ENCODE measurements at regions not wholly inside any gene's neighbourhood (a gene's known extent, or its start where the extent isn't known, plus 50 kb on each side); places are given as distances from the start of the nearest gene placed in this dataset.

DNA sequence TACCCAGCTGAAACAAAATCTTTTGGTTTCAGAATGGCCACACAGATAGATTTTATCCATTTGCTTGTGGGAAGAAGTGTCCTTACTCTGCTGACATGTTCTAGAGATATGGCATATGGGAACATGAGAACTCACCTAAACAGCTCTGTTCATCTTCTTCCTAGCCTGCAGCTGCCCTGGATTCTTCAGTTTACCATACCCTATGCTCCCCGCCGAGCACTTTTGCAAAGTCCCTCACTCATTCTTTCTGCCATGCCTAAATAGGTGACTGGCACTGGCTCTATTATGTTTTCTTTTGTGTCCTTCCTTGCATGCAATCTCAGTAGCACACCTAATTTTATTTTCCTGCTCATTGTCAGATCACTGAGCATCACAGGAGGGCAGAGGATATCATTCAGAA lies 293.7 kb upstream of the RSPO3 start:
- in situ Hi-C loops (cut with HindIII; ENCODE audit: low pct_unique_long_range_greater_than_20kb, low sequenced_read_pairs) = no loop called here
- no peak for DNase-seq (ENCODE audit: low read depth in 1 of 2, low spot score in 1 of 2)
- no peak for TF ChIP-seq JUND (IDR thresholded peaks at IDR 0.05; ENCODE audit: low read depth)

DNA sequence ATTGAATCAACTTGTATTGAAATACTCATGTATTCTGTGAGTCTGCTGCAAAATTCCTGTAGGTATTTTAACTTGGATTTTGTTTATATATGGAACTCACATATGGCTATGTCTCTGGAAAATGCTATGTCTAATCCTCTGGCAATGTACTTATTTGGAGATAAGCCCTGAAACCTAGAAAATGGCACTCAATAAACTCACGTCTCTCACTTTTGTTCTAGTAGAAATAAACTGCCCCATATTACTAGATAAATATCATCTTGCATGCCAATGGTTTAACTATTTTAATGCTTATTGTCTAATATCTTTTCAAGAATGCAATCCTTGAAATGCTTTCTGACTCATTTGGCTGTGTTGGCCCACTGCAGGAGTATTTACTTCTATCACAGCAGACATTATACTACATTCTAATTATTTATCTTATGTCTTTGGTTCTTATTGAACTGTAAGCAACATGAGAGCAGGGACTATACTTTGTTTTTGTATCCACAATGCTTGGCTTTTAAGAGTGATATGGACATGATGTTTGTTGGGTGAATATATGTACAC lies 292.2 kb upstream of the RSPO3 start:
- TF ChIP-seq JUND (IDR thresholded peaks at IDR 0.05; ENCODE audit: low read depth) = no peak
- in situ Hi-C loops (cut with HindIII; ENCODE audit: low pct_unique_long_range_greater_than_20kb, low sequenced_read_pairs) = no loop called here
- DNase-seq (ENCODE audit: low read depth in 1 of 2, low spot score in 1 of 2) = no peak

DNA sequence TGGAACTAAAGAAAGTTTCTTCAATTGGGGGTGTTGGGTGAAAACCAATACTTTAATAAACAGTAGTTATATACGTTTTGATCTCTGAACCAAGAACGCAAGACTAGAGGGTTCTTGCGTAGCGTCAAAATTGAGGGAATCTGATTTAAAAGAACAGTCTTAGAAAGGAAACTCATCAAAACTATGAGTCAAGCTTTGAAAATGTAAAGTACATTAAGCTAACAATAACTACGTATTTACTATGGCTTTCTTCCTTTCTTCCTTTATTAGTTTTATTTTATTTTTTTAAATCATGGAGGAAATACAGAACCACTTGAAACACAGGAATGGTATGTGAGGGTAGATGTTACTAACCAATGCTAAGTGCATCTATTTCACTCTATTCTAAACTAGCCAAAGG lies 287.0 kb upstream of the RSPO3 start:
- in situ Hi-C loops (cut with HindIII; ENCODE audit: low pct_unique_long_range_greater_than_20kb, low sequenced_read_pairs) = no loop called here
- no peak for DNase-seq (ENCODE audit: low read depth in 1 of 2, low spot score in 1 of 2)
- TF ChIP-seq JUND (IDR thresholded peaks at IDR 0.05; ENCODE audit: low read depth) = no peak

DNA sequence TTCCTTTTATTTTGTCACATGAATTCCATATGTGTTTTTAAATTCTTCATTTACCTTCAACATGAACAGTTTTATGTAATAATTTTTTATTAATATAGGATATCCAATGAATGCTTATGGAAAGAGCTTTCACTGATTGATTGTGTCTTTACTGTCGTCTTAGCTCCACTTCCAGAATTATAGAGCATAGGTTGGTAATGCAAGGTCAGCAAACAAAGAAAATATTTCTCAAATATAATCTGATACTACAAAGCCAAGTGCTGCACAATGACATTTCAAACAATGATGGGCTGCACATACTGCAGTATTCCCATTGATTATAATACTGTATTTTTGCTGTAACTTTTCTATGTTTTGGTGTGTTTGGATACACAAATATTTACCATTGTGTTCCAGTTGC lies 275.7 kb upstream of the RSPO3 start:
- in situ Hi-C loops (cut with HindIII; ENCODE audit: low pct_unique_long_range_greater_than_20kb, low sequenced_read_pairs) = no loop called here
- no peak for DNase-seq (ENCODE audit: low read depth in 1 of 2, low spot score in 1 of 2)
- TF ChIP-seq JUND (IDR thresholded peaks at IDR 0.05; ENCODE audit: low read depth) = no peak

DNA sequence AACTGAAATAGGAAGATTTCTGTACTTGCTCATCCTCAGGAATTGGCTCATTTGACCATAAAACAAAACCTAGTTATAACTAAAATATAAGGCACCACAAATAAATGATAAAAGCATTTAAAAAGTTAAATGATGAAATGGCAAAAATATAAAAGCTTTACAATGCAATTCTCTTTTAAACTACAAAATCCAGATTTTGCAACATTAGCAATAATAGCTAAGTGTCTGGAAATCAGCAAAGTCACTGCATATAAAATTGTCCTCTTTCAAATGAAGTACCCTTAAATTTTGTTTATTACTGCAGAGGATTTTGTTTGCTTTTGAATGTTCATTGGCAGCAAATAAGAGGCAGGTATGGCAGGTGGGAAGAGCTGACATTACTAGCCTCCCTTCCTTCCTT lies 270.4 kb upstream of the RSPO3 start:
- TF ChIP-seq JUND (IDR thresholded peaks at IDR 0.05; ENCODE audit: low read depth) = no peak
- no peak for DNase-seq (ENCODE audit: low read depth in 1 of 2, low spot score in 1 of 2)
- in situ Hi-C loops (cut with HindIII; ENCODE audit: low pct_unique_long_range_greater_than_20kb, low sequenced_read_pairs) = no loop called here

DNA sequence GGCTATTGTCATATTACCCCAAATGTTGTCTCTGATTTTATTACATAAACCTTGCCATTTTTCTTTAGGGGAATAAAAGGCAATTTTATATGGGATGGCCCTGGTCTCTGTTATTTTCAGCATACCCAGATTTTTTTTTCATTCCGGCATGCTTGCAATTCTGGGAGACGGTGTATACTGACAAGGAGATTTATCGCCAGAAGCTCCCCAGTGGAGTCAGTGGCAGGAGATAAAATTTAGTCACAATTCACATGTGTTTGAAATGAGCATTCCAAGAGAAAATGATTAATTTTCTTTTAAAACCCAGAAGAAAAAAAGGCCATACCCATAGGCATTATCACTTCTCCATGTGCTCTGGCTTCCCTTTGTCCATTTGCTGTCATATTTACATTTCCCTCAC lies 250.8 kb upstream of the RSPO3 start:
- no peak for DNase-seq (ENCODE audit: low read depth in 1 of 2, low spot score in 1 of 2)
- in situ Hi-C loops (cut with HindIII; ENCODE audit: low pct_unique_long_range_greater_than_20kb, low sequenced_read_pairs) = no loop called here
- no peak for TF ChIP-seq JUND (IDR thresholded peaks at IDR 0.05; ENCODE audit: low read depth)

DNA sequence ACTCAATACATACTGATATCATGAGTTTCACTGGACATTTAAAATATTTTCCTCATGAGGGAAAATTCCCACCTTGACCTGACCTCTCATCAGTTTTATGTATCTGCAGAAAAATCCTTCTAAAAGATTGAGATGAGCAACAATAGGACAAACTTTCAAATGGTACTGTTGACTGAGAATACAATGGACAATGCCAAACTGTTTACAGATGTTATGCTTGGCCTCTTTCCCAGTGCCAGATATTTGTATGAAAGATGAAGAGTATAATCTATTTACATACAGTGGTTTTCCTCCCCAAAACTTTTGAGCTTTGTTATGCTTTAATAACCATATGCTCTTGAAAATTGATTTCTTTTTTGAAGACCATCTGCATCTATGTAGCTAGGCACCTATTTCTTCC lies 245.1 kb upstream of the RSPO3 start:
- DNase-seq (ENCODE audit: low read depth in 1 of 2, low spot score in 1 of 2) = no peak
- TF ChIP-seq JUND (IDR thresholded peaks at IDR 0.05; ENCODE audit: low read depth) = no peak
- in situ Hi-C loops (cut with HindIII; ENCODE audit: low pct_unique_long_range_greater_than_20kb, low sequenced_read_pairs) = no loop called here

DNA sequence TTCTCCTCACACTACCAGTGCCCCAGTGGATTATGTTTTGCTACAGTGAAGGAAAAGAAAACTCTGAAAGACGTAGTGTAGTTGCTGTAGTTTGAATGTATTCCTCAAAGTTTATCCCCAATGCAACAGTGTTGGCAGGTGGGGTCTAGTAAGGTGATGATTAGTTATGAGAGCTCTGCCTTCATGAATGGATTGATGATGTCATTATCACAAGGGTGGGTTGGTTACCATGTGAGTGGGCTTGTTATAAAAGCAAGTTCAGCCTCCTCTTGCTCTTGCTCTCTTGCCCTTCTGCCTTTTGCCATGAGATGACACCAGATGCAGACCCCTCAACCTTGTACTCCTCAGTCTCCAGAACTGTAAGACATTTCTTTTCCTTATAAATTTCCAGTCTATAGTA lies 244.7 kb upstream of the RSPO3 start:
- TF ChIP-seq JUND (IDR thresholded peaks at IDR 0.05; ENCODE audit: low read depth) = no peak
- DNase-seq (ENCODE audit: low read depth in 1 of 2, low spot score in 1 of 2) = no peak
- in situ Hi-C loops (cut with HindIII; ENCODE audit: low pct_unique_long_range_greater_than_20kb, low sequenced_read_pairs) = no loop called here

DNA sequence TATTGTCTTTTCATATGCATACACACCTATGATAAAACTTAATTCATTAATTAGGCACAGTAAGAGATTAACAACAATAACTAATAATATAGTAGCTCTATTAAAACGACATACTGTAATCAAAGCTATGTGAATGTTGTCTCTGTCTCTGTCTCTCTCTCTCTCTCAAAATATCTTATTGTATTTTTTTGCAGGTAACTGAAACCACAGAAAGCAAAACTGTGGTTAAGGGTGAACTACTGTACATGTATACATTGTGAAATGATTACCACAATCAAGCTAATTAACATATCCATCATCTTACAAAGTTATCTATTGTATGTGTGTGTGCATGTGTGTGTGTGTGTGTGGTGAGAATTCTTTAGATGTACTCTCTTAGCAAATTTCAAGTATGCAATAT lies 242.0 kb upstream of the RSPO3 start:
- no peak for TF ChIP-seq JUND (IDR thresholded peaks at IDR 0.05; ENCODE audit: low read depth)
- in situ Hi-C loops (cut with HindIII; ENCODE audit: low pct_unique_long_range_greater_than_20kb, low sequenced_read_pairs) = no loop called here
- DNase-seq (ENCODE audit: low read depth in 1 of 2, low spot score in 1 of 2) = no peak

DNA sequence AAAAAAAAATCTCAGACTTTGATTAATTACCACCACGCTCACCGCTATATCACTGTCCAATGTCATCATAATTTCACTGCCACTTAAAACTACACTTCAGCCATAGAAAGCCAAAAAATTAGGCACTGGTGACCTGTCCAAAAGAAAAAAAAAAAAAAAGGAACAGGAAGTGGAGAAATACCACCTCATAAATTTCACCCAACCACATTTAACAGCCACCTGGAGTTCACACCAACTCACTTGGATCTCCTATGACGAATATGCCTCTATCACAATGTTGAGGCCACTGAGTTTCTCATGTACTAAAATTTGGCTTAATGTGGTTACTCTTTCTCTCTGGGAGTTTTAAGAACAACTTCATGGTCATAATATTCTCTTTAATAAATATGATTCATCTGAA lies 237.5 kb upstream of the RSPO3 start:
- DNase-seq (ENCODE audit: low read depth in 1 of 2, low spot score in 1 of 2) = no peak
- in situ Hi-C loops (cut with HindIII; ENCODE audit: low pct_unique_long_range_greater_than_20kb, low sequenced_read_pairs) = no loop called here
- TF ChIP-seq JUND (IDR thresholded peaks at IDR 0.05; ENCODE audit: low read depth) = no peak

DNA sequence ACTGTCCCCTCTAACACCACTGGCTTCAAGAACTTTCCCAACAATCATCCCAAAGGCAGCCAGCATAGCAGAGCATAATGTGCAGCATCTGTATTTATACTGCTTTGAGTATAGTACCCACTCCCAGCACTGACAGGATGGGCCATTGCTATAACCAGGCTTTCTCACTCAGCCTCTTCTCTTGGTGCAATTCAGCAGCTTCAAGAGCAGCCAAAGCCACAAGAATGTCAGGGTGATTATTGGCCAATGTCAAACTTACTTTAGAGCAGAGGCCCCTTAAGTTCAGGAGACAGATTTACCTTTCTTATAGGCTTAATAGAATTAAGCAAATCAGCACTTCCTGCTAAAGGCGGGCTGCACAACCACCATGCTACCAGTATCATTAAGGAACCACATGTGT lies 232.4 kb upstream of the RSPO3 start:
- no peak for DNase-seq (ENCODE audit: low read depth in 1 of 2, low spot score in 1 of 2)
- in situ Hi-C loops (cut with HindIII; ENCODE audit: low pct_unique_long_range_greater_than_20kb, low sequenced_read_pairs) = no loop called here
- TF ChIP-seq JUND (IDR thresholded peaks at IDR 0.05; ENCODE audit: low read depth) = no peak

DNA sequence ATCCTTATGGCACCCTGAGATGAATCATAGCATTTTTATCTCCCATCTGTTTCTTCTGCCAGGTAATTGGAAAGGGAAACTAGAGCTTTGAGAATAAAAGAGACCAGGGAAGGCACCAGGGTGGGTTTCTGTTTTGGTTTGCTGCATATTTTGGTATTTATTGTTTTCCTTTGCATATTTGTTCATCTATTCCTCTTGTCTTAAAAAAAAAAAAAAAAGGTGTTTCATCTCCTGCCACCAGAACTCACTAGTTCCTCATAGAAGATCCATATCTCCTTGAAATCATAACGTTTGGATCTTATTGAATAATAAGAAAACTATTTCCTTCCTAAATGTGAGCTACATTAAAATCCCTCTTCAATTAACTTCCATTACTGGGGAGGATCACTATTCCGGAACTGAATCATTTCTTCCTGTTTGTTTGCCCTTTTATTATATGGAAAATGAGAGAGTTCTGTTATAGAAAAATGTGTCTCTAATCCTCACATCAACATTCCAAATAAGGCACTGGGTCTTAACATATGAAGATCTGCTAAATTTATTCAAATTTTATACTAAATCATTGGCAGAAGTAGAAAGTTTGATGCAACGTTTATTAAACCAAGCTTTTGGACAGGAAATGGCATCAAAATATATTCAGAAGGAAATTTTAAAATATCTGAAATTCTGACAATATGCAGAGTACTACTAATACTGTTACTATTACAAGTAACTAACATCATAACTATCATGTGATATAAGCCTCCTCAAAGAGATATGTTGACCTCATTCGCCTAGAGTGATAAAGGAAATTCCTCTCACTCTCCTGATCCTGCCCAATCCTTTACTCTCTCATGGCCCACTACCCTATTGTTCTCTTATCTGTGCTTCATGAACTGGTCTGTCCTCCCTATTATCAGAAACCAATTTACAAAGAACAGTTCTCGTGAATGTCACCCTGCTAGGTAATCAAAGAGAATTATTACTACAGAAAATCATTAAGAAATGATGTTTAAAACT lies 229.4 kb upstream of the RSPO3 start:
- in situ Hi-C loops (cut with HindIII; ENCODE audit: low pct_unique_long_range_greater_than_20kb, low sequenced_read_pairs) = no loop called here
- no peak for DNase-seq (ENCODE audit: low read depth in 1 of 2, low spot score in 1 of 2)
- TF ChIP-seq JUND (IDR thresholded peaks at IDR 0.05; ENCODE audit: low read depth) = no peak

DNA sequence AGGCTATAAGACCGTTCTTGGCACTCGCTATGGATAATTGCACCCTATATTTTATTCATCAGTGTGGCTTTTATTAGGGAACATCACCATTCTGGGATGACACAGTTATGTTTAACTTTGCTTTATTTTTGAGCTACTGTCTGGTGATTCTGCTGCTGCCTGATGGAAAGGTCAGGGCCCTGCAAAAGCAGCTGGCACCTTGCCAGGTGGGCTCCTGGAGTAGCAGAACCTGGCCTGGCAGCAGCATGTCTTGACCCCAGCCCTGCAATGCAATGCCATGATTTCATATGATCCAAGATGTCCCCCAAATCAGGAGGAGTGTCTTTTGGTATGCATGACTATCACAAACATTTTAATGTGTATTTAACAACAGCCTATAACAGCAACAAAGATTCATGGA lies 228.4 kb upstream of the RSPO3 start:
- in situ Hi-C loops (cut with HindIII; ENCODE audit: low pct_unique_long_range_greater_than_20kb, low sequenced_read_pairs) = no loop called here
- TF ChIP-seq JUND (IDR thresholded peaks at IDR 0.05; ENCODE audit: low read depth) = no peak
- no peak for DNase-seq (ENCODE audit: low read depth in 1 of 2, low spot score in 1 of 2)

Measured in T47D (cell line).